HG02943 (cell line): ENCODE measurements at regions not wholly inside any gene's neighbourhood (a gene's known extent, or its start where the extent isn't known, plus 50 kb on each side); places are given as distances from the start of the nearest gene placed in this dataset.
"Not testable (repeated sequence)": the region's sequence is repeated elsewhere in the genome, so short reads cannot be mapped to it uniquely, and the experiment has no call there.

Source experiments
- ATAC-seq: cut with Tn5 transposase; IDR thresholded peaks from one replicate; pipeline ENCODE4 v1.9.1; 2021; ENCODE audit warnings: mild to moderate bottlenecking, low read depth, moderate library complexity; ENCODE audit not compliant: unreplicated experiment

- ATAC-seq = no peak
Measured at GRCh38 chr3:194029846-194030245, 106.1 kb upstream of the HES1 start.

DNA sequence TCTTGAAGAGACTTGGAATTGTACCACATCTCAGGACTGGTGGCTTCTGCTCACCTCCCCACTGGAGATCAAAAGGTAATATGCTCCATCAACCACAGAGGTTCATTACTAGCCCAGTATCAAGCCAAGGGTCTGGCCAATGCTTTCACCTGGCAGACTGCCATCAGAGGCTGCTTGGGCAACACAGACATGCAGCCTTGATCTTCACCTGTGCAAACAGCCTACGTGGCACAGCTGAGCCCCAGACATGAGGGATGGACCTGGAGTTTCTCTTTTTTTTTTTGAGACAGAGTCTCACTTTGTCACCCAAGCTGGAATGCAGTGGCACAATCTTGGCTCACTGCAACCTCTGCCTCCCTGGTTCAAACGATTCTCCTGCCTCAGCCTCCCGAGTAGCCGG, 105.6 kb upstream of the HES1 start:
- no peak for ATAC-seq

DNA sequence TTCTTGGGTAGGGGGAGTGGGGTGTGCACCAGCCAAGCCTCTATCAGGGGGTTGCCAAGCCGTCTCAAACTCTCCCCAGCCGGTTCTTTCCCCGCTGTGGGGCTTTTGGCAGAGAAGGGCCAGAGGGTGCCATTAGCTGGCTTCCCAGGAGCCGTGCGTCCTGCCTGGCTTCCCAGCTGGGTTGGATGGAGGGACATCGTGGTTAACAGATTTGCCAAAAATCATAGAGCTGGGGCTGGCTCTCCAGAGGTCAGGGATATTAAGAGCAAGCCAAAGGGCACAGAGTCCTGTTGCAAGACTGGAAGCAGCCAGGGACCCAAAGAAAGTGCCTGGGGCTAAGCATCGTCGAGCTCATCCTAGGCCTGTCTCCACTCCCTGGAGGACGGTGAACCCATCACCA, 104.6 kb upstream of the HES1 start:
- ATAC-seq = no peak

DNA sequence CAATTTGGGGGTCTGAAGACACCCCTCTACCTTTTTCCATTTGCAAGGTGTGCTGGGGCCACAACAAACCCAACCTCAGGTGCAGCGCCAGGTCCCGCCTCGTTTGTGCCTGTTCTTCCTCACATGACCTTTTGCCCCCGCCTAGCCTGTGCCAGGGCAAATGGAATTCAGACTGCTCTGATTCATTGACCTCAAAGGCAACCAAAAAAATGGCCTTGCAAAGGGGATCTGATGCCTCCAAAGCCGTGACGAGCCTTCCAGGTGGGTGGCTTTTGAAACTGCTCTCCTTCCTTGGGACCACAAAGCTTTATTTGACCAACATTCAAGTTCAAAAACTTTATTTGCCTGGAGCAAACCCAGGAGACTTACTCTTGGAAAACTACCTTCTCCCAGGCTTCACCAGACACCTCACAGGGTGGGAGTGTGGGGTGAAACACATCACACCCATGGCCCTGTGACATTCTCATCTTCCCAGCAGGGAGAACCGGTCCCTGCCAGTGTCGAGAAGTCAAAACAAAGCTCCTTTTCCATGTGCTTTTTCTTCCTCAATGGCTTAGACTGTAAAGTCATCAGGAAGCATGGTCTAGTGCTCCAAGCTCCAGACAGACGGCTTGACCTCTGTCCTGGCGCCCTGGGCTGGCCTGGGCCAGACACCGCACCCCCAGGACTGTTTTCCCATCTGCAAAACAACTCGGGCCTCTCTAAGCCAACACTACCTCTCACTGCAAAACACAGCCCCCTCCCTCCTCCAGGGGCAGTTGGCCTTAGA, 103.9 kb upstream of the HES1 start:
- ATAC-seq = no peak

DNA sequence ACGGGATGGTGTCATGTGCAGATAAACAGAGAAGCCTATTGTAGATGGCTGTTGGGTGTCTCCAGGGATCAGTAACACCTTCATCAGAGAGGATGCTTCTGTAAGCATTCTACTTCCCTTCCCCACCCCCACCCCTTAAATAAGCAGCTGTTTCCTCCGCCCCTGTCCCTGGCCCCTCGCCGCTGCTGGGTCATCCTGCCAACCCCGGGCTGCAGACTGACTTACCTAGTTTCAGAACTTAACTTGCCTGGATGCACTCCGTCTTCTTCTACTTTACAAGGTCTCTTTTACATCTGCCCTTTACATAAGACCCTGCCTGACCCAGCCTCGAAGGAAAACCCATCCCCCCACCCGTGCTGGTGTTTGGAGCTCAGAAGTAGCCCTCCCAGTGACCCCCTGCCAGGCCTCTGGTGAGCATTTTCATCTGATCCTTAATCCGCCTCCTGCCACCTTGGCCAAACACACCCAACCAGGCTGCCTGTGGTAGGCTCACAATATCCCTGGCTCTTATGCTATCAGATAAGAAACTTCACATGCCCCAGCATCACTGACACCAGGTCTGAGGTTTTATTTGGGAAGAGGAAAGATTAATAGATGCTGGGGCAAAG, 103.0 kb upstream of the HES1 start:
- no peak for ATAC-seq

GRCh38 chr3:194034346-194035336, 101.3 kb upstream of the HES1 start:
- ATAC-seq = no peak

GRCh38 chr3:194035406-194036138, 100.4 kb upstream of the HES1 start:
- ATAC-seq = no peak

DNA sequence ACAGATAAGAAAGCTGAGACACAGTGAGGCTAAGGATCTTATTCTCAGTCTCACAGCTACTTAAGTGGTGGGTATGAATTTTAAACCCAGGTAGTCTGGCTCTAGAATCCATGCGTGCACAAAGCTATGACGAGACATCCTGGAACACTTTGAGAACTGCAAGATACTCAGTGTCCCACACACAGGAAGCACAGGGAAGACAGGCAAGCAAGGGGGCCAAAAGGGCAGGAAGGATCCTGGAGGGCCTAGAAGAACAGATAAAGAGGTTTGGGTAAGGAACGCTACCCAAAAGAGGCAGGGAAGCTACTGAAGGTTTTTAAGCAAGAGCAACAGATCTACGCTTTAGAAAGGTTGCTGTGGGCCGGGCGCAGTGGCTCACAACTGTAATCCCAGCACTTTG, 99.1 kb upstream of the HES1 start:
- ATAC-seq = no peak

DNA sequence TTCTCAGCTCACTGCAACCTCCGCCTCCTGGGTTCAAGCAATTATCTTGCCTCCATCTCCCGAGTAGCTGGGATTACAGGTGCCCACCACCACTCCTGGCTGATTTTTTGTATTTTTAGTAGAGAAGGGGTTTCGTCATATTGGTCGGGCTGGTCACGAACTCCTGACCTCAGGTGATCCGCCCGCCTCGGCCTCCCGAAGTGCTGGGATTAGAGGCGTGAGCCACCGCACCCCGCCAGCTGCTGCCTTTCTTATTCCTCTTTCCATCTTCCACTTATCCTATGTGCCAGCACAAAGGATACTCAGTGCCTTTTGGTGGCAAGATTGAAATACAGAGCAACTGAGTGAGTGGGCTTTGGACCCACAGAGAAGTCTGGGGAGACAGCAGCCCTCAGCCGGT, 97.6 kb upstream of the HES1 start:
- ATAC-seq = not testable (repeated sequence)

DNA sequence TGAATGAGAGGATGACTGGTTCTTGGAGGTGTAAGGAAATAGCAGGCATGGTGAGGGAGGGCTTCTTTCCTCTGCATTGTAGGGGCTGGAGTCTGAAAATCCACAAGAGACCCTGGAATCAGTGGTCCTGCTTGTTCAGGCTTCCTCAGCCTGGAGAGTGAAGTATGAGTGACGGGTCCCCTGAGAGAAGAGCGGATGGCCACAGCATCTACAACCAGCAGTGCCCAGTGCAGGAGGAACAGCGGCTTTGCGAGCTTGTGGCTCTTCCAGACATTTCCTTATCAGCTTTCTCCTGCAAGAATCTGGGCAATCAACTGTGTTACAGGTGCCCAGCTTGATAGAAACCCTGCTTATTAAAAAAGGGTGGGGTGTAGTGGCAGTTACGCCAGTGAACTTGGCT, 97.0 kb upstream of the HES1 start:
- no peak for ATAC-seq

GRCh38 chr3:194040516-194041273, 95.3 kb upstream of the HES1 start:
- no peak for ATAC-seq

- no peak for ATAC-seq
Measured at GRCh38 chr3:194042927-194043326, 93.0 kb upstream of the HES1 start.

- no peak for ATAC-seq
Measured at GRCh38 chr3:194043516-194043915, 92.4 kb upstream of the HES1 start.

DNA sequence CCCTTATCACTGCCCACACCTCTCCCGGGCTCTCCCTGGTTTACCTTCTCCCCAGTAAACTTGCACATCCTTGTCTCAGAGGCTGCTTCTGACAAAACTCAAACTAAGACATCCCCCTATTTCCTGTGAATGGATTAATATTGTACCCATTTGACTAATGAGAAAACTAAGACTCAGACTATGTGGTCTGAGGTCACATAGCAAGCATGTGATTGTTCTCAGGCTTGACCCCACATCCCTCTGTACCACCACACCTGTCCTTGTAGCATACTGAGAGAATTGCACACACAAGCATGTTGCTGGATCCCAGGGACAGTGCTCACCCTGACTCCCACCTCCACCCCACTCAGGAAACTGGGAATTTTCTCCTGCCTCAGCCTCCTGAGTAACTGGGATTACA, 90.7 kb upstream of the HES1 start:
- peak; percentile 78 for ATAC-seq

DNA sequence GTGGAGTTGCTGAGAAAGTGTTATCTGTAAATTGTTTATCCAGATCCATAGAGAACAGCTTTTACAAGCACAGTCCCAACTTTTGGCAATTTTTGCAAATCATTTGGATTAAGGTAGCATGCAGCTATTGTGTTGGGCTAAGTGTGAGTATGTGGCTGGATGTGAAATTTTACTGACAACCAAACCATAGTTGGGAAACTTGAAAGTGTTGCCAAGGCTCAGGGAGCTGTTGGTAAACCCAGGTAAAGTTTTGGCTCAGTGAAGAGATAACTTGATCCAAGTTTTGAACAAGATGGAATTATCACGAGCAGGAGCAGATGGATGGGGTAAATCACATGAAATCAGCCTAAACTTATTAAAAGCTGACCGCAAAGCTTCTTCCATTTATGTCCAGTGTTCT, 90.0 kb upstream of the HES1 start:
- ATAC-seq = no peak

GRCh38 chr3:194046531-194046930, 89.4 kb upstream of the HES1 start:
- ATAC-seq = no peak

GRCh38 chr3:194046995-194047645, 88.8 kb upstream of the HES1 start:
- no peak for ATAC-seq

GRCh38 chr3:194049394-194049793, 86.6 kb upstream of the HES1 start:
- ATAC-seq = no peak

DNA sequence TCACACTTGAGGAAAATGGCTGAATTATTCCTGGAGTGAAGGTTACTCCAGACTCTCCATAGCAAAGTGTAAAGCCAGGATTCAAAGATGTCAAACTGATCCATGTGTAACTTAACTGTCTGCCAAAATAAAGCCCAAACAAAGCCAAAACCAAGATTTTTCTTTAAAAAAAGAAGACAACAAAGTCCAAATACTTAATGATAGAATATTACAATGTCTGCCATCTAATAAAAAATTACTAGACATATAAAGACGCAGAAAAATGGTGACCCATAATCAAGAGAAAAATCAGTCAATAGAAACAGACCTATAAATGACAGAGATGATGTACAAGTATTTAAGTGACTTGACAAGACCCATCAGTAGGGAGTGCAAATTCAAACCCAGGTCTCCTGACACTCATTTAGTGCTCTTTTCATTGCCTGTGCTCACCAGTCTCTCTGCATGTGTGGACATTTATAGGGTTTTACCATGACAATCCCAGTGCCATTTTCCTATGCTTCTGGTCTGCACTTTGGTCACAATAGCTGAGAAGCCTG, 85.1 kb upstream of the HES1 start:
- no peak for ATAC-seq
